CD4-positive, alpha-beta T cell treated with Interferon alpha-2 for 1 hour (primary cell): ENCODE measurements at regions not wholly inside any gene's neighbourhood (a gene's known extent, or its start where the extent isn't known, plus 50 kb on each side); places are given as distances from the start of the nearest gene placed in this dataset.

Experiments used
- DNase-seq, 2 donors: peaks; one replicate each; pipeline ENCODE4 v3.0.0-alpha.2; 2020 to 2022

- no peak for DNase-seq
Observed at GRCh38 chr4:1541449-1542225, 135.4 kb upstream of the NKX1-1 start.

DNA sequence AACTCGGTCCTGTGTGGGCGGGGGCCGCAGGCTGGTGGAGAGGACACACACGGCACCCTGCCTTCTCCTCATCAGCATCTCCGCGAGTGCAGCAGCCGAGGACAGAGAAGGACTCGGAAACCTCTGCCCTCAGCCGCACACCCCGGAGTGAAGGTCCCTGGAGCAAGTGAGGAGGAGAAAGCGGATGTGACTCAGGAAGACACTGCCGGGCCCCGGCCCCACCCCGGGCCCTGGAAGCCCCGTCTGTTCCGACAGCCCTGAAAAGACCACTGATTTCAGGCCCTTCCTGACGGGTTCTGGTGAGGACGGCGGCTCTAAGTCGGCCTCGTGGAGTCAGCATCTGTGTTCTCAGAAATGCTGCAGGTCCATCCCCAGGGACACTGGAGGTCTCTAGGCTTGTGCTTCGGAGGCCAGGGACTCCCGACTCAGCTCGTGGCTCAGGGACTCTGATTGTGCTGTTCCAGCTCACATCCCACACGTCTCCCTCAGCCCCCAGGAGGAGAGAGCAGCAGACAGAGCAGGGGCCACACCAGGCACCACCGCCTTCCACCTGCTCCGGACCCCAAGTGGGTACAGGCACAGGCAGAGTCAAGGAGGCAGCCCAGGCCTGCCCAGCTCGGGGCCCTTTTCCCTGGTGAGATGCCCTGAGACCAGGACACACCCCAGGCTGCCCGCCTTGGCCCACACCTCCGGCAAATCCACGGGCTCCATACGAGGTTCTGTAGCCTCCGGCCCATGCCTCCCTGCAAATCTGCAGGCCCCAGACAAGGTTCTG is 134.5 kb upstream of the NKX1-1 start:
- no peak for DNase-seq

DNA sequence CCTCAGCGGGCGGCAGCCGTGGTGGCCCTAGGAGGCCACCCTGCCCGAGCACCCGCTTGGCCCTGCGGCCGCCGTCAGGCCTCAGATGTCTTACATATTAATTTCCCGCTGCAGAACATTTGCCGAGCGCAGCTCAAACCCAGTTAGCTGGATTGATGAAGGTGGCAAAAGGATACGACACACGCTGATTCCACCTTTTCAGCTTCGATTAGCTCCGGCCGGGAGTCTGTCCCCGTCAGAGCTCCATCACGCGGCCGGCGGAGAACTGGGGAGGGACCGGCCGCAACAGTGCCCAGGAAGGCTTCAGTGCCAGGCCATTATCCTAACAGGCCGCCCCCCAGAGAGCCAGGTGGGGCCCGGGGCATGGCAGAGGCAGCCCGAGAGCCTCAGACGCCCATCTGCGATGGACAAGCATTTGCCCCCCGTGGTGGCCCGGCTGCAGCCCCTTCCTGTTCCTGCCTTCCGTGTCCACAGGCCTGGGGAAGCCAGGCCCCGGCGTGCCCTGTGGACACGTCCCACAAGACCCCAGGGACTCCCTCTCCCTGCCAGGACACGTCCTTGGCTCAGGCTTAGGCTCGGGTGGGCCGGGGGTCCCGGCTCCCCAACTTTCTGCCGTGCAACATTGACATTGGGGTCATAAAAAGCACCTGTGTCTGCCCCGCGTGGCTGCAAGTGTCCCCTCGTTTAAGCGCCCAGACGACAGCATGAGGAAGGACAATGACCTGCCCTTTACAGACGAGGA is 133.8 kb upstream of the NKX1-1 start:
- no peak for DNase-seq

DNA sequence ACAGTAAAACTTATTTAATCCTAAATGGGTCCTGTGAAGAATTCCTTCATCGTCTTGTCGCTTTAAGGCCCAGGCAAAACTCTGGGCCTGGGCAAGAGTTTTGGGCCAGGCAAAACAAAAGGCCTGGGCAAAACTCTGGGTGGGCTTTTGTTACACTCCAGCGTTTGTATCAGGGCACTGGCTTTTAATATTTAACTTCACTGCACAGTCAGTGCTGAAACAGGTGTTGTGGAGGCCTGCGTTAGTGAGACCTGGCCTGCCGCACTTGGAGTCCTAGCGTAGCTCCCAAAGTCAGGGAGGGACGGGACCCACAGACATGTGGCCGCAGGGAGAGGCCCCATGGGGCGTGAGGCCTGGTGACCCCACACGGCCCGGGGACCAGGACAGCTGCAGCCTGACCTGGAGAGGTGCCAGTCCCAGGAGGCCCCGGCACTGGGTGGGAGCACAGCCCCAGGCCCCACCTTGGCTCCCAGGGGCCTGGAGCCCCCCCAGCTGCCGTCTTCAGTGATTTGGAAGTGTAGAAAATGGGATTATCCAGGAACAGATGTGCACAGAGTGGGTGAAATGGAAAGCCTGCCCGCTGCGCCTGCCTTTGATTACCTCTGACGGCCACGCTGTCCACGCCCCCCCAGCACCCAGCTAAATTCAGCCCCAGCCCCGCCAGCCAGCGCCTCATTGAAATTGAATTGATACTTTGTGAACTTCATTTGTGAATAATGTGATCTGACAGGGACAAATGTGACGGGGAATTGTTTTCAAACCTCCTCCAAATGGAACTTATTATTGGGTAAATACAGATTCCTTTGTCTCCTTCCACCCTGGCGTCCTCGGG is 132.9 kb upstream of the NKX1-1 start:
- no peak for DNase-seq

DNA sequence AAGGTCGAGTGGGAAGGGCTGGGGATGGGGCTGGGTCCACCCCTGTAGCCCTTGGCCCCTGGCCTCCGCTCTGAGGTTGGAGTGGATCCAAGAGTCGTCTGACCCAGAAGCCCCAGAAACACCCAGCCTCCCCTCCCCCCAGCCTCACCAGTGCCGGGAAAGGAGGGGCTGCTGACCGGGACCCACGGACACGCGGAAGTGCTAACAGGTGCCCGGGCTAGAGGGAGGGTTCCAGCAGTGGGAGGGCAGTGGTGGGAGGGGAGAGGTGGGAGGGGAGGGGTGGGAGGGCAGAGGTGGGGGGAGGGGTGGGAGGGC is 131.8 kb upstream of the NKX1-1 start:
- DNase-seq = no peak

GRCh38 chr4:1537410-1538095 is 131.3 kb upstream of the NKX1-1 start:
- DNase-seq = no peak

- no peak for DNase-seq
Observed at GRCh38 chr4:1536579-1537409, 130.6 kb upstream of the NKX1-1 start.

DNA sequence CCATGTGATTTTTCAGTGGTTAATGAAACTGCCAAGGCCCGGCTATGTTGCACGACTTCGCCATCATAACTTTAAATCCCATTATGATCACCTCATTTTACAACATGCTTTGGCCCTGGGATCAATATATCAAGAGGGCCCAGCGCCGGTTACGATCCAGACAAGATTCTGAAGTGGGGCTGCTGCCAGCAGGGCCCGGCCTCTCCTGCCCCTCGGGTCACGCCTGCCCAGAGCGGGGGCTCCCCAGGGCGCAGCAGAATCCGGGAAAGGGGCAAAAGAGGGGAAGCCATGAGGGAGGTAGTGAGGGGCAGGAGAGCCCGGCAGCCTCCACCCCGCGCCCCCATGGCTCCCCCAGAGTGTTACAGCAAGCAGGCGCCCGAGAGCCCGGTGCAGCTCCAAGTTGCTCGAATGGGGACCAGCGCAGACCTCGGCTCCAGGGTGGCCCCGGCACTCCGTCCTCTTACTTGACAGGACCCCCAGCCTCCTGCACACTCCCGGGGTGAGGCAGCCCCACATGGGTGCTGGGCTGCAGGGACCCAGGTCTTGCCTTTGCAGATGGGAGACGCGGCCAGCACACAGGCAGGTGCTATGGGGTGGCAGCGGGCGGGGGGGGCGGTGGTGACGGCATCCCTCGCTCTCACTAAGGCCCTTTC is 129.8 kb upstream of the NKX1-1 start:
- no peak for DNase-seq

- no peak for DNase-seq
Observed at GRCh38 chr4:1534876-1535526, 128.8 kb upstream of the NKX1-1 start.

DNA sequence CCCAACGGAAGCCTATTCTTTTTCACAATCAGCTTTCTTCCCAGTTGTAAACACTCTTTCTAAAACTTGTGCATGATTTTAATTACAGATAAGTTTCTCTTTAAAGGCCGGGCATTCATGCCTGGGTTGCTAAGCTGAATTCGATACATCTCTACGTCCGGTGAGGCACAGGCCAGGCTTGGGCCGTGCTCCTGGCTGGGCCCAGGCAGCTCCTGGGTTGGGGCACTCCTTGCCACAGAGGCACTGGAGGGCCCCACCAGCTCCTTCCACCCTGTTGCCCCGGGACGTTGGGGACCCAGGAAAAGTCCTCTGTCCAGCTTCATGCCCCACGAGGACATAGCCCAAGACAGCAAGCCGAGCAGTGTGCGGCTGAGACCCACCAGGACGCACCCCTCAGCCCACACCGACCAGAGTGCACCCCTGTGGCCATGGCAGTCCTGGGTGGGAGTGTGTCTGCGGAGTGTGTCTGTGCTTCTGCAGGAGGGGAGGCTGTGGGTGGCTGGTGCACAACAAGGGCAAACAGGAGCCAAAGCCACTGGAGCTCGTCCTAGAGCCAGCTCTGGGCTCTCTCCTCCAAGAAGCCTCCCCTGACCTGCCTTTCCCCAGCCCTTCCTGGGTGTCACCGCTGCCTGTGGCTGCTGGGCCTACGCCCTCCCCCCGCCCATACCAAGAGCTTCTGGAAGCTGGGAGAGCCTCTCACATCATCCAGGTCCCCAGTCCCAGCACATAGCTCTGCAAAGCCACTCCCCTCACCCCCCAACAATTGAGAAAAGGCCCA is 128.0 kb upstream of the NKX1-1 start:
- no peak for DNase-seq

DNA sequence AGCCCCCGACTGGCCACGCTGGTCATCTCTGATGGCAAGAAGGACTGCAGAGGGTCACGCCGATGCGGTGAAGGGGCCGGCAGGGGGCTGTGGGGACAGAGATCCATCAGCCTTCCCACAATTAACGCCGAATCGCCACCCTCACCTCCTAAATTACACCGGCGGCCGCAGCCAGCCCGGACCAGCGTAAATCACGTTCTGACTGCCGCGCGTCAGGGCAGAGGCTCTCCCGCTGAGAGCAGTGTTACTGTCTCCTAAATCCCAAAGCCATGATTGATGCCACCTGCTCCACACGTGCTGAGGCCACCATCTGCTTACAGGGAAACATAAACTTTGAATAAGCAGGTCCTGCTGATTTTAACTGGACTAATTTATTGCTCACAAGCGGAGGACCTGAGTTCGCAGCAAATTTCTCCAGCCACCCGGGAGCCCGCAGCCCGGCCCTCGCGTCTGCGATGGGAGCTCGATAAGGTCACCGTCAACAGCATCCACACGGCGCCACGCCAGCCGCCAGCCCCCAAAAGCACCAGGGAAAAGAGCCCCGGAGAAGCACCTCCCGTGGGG is 127.3 kb upstream of the NKX1-1 start:
- DNase-seq = no peak

GRCh38 chr4:1532549-1533395 is 126.5 kb upstream of the NKX1-1 start:
- DNase-seq = no peak

DNA sequence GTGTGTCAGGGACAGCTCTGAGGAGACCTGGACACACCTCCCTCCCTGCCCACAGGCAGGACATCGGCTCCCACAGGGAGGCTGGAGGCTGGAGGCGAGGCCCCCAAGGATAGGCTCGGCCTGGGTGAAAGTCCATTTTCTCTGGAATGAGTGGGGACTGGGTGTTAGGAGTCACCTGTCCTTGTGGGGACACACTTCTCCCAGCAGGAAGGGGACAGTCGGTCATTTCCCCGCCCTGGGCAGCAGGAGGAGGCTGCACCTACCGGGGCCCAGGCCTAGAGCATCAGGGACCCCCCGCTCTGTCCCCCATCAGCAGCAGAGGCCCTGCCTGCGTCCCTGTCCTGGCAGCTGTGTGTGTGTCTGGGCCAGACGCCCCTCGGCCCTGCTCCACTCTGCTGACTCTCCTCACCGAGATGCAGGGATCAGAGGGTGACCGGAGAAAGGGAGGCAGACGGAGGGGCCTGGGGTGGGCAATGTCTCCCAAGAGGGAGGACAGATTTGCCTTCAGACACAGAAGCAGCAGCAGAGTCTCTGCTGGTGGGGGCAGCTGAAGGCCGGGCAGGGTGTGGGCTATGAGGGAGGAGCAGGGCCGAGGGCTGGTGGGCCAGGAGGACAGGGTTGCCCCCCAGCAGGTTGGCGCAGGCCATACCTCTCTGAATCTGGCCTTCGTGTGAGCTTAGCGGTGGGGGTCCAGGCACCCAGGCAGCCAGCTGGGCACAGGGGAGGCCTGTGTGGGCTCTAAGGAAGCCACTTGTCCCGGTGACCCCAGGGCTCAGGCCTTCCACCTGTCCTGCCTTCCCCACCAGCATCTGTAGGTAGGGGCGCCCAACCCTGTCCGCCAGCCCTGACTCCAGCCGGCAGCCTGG is 125.7 kb upstream of the NKX1-1 start:
- no peak for DNase-seq

DNA sequence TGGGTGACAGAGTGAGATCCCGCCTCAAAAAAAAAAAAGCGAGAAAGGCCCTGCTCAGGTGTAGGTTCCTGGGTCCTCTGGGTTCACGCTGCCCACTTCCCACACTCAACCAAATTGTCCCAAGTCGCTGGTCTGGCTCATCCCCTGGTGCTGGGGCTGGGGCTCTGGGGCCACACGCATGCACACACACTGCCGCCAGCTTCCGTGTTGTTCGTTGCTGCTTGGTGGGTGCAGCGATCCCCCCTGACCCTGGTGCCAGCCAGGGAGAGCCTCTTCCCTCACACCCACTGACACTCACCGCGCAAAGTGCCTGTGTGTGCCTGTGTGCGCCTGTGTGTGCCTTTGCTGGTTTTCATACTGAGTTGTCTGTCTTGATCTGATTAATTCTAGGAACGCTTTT is 124.1 kb upstream of the NKX1-1 start:
- no peak for DNase-seq

DNA sequence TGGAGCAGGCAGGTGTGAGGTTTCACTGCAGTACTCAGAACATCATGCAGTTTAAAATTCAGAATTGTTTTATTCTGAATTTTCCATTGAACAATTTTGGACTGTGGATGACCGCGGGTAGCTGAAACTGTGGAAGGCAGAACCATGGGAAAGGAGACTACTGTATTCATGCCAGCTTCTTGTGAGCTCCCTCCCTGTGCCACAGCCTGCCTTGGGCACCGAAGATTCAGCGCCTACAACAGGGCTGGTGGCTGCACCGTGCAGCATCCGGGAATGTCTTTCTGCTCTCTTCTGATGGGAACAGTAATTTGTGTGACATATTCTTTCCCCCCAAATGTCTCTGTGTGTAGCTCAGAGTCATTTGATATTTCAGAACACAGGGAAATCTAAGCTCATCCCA is 118.5 kb upstream of the NKX1-1 start:
- no peak for DNase-seq

GRCh38 chr4:1523907-1524636 is 117.8 kb upstream of the NKX1-1 start:
- DNase-seq = no peak
